ENCODE measurements at regions not wholly inside any gene's neighbourhood (a gene's known extent, or its start where the extent isn't known, plus 50 kb on each side); places are given as distances from the start of the nearest gene placed in this dataset.

DNA sequence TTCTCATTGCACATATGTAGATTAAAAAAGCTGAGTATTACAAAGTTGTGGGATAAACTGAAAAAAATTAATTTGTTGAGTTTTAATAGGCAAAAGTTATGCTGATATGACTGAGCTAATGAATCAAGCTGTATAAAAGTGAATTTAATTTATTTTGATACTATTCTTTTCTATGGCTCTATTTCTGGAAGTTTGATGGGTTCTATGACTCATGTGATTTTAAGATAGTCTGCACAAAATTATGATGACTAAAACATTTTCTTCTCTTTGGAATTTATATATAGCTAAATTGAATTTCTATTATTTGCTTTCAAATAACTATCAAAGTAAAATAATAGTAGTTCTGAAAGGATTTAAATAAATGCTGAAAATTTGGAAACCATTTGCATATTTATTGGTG lies 71.0 kb upstream of the MMADHC start:
- TF ChIP-seq, protein P1, sequence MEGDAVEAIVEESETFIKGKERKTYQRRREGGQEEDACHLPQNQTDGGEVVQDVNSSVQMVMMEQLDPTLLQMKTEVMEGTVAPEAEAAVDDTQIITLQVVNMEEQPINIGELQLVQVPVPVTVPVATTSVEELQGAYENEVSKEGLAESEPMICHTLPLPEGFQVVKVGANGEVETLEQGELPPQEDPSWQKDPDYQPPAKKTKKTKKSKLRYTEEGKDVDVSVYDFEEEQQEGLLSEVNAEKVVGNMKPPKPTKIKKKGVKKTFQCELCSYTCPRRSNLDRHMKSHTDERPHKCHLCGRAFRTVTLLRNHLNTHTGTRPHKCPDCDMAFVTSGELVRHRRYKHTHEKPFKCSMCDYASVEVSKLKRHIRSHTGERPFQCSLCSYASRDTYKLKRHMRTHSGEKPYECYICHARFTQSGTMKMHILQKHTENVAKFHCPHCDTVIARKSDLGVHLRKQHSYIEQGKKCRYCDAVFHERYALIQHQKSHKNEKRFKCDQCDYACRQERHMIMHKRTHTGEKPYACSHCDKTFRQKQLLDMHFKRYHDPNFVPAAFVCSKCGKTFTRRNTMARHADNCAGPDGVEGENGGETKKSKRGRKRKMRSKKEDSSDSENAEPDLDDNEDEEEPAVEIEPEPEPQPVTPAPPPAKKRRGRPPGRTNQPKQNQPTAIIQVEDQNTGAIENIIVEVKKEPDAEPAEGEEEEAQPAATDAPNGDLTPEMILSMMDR (conservative IDR thresholded peaks at IDR 0.05): no peak
- no peak for TF ChIP-seq ZFX (IDR thresholded peaks at IDR 0.05)

Measured in C4-2B (cell line).